Hepatocyte (in vitro differentiated cells): ENCODE measurements at regions not wholly inside any gene's neighbourhood (a gene's known extent, or its start where the extent isn't known, plus 50 kb on each side); places are given as distances from the start of the nearest gene placed in this dataset.

Experiments
- EZH2 ChIP-seq: fragments of 200-600 bp; sonication (generic); IDR thresholded peaks from 2 replicates; pipeline ENCODE4 v1.6.1; 2016; ENCODE audit warnings: antibody characterized with exemption, mild to moderate bottlenecking, borderline replicate concordance
- EZH2phosphoT487 ChIP-seq: fragments of 200-600 bp; sonication (generic); IDR thresholded peaks from one replicate; pipeline ENCODE4 v1.6.1; 2018; ENCODE audit warnings: antibody characterized with exemption, mild to moderate bottlenecking, low read depth, moderate library complexity; ENCODE audit not compliant: unreplicated experiment, severe bottlenecking
- TF ChIP-seq, protein P1 (sequence below): fragments of 200-600 bp; sonication (generic); IDR thresholded peaks from 2 replicates; pipeline ENCODE4 v1.5.1; 2016; ENCODE audit warnings: antibody characterized with exemption, mild to moderate bottlenecking; ENCODE audit not compliant: poor library complexity

DNA sequence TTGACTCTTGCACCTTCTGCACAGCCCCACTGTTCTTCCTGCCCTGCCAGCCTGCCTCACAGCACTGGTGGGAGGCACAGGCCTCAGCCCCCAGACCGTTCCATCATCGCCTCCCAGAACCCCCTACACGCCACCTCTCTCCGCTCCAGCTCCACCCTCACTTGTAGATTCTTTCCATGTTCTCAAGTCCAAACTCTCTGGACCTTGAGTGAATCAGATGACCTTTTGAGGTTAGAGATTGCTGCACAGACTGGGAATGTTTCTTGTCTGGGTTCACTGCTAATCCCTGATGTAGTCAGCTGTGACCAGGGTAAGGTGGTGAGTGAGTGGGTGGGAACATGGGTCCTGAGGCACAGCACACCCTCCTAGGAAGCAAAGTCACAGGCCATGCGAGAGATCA, 272.4 kb downstream of the IRF8 start:
- TF ChIP-seq EZH2 (no peak), EZH2phosphoT487 (no peak)
- TF ChIP-seq, protein P1, sequence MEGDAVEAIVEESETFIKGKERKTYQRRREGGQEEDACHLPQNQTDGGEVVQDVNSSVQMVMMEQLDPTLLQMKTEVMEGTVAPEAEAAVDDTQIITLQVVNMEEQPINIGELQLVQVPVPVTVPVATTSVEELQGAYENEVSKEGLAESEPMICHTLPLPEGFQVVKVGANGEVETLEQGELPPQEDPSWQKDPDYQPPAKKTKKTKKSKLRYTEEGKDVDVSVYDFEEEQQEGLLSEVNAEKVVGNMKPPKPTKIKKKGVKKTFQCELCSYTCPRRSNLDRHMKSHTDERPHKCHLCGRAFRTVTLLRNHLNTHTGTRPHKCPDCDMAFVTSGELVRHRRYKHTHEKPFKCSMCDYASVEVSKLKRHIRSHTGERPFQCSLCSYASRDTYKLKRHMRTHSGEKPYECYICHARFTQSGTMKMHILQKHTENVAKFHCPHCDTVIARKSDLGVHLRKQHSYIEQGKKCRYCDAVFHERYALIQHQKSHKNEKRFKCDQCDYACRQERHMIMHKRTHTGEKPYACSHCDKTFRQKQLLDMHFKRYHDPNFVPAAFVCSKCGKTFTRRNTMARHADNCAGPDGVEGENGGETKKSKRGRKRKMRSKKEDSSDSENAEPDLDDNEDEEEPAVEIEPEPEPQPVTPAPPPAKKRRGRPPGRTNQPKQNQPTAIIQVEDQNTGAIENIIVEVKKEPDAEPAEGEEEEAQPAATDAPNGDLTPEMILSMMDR: no peak
